Mammary epithelial cell (primary cell): ENCODE measurements at regions not wholly inside any gene's neighbourhood (a gene's known extent, or its start where the extent isn't known, plus 50 kb on each side); places are given as distances from the start of the nearest gene placed in this dataset.
"Not testable (repeated sequence)": the region's sequence is repeated elsewhere in the genome, so short reads cannot be mapped to it uniquely, and the experiment has no call there.

Experiments used
- EZH2 ChIP-seq: IDR thresholded peaks from 2 replicates; pipeline ENCODE4 v1.6.1; 2012; ENCODE audit warnings: low read length, inconsistent platforms, borderline replicate concordance
- TF ChIP-seq, protein P1 (sequence below), 2 donors: IDR thresholded peaks in 1 of 2; conservative IDR thresholded peaks in 1 of 2; 2 replicates each; pipeline ENCODE4 v1.5.1; 2011 to 2012; ENCODE audit warnings: inconsistent platforms in 2 of 2, low read length in 2 of 2, mild to moderate bottlenecking in 2 of 2, control low read depth in 1 of 2, low read depth in 1 of 2; ENCODE audit not compliant: insufficient read depth in 1 of 2; ENCODE audit errors: extremely low read depth in 1 of 2

DNA sequence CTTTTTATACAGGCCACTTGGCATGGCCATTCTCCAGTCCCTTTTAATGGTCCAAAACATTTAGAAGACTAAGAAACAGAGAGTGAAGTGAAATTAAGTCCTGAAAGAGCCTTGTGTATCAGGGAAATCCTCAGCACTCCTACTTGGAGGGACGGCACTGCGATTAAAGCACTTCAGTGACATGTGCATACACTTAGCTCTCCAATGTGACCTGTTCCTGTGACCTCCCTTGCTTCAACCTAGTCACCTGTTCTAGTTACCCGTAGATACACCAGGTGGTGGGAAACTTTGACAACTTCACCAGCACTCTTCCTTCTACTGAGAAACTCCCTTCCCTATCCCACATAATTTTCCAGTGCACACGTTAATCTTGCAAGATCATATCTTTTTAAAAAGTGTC, 51.4 kb upstream of the POMZP3 start:
- TF ChIP-seq, protein P1, sequence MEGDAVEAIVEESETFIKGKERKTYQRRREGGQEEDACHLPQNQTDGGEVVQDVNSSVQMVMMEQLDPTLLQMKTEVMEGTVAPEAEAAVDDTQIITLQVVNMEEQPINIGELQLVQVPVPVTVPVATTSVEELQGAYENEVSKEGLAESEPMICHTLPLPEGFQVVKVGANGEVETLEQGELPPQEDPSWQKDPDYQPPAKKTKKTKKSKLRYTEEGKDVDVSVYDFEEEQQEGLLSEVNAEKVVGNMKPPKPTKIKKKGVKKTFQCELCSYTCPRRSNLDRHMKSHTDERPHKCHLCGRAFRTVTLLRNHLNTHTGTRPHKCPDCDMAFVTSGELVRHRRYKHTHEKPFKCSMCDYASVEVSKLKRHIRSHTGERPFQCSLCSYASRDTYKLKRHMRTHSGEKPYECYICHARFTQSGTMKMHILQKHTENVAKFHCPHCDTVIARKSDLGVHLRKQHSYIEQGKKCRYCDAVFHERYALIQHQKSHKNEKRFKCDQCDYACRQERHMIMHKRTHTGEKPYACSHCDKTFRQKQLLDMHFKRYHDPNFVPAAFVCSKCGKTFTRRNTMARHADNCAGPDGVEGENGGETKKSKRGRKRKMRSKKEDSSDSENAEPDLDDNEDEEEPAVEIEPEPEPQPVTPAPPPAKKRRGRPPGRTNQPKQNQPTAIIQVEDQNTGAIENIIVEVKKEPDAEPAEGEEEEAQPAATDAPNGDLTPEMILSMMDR (conservative IDR thresholded peaks at IDR 0.05 in 1 of 2, IDR thresholded peaks at IDR 0.05 in 1 of 2; ENCODE audit: extremely low read depth in 1 of 2, insufficient read depth in 1 of 2, low read depth in 1 of 2, low read length in 2 of 2), result not testable (repeated sequence)
- TF ChIP-seq EZH2, result not testable (repeated sequence)
